Activated CD4-positive, alpha-beta T cell treated with anti-CD3 and anti-CD28 coated beads, Interleukin-2, Interleukin-6, amounts not matched to agents 100 ng/mL and 50 ng/mL, durations not matched to agents 16 hours and 8 hours (primary cell): ENCODE measurements at regions not wholly inside any gene's neighbourhood (a gene's known extent, or its start where the extent isn't known, plus 50 kb on each side); places are given as distances from the start of the nearest gene placed in this dataset.
"Not testable (repeated sequence)": the region's sequence is repeated elsewhere in the genome, so short reads cannot be mapped to it uniquely, and the experiment has no call there.

Experiments
- DNase-seq: peaks from one replicate; pipeline ENCODE4 v3.0.0-alpha.2; 2020

- no peak for DNase-seq
These were observed 115.1 kb downstream of the RTP5 start for GRCh38 chr2:241984658-241985057.

DNA sequence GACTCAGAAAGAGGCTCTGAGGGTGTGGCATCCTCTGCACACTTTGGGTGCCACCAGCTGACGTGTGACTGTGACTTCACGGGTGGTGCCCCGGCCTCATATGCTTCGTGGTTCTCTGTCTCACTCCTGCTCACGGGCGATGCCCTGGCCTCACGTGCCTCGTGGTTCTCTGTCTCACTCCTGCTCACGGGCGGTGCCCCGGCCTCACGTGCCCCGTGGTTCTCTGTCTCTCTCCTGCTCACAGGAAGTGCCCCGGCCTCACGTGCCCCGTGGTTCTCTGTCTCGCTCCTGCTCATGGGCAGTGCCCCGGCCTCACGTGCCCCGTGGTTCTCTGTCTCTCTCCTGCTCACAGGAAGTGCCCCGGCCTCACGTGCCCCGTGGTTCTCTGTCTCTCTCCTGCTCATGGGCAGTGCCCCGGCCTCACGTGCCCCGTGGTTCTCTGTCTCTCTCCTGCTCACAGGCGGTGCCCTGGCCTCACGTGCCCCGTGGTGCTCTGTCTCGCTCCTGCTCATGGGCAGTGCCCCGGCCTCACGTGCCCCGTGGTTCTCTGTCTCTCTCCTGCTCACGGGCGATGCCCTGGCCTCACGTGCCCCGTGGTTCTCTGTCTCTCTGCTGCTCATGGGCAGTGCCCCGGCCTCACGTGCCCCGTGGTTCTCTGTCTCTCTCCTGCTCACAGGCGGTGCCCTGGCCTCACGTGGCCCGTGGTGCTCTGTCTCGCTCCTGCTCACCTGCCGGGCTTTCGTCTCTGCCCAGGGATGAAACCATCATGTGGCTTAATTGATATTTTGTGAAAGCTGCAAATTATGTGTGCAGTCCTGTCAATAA lies 115.8 kb downstream of the RTP5 start:
- DNase-seq: not testable (repeated sequence)

DNA sequence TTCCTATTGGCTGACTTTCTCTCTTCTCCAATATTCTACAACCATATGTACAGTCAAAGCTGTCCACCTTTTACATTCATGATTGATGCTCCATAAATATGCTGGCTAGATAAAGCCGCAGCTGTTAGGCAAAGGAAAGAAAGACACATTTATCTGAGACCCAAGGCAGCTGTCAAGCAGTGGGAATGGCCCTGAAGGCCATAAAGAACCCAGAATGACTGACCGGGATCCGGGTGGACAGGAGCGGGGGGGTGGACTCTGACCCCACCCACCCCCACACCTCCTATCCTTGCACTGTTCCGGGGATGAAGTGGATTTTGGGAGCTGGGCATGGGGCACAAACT lies 116.4 kb downstream of the RTP5 start:
- no peak for DNase-seq

DNA sequence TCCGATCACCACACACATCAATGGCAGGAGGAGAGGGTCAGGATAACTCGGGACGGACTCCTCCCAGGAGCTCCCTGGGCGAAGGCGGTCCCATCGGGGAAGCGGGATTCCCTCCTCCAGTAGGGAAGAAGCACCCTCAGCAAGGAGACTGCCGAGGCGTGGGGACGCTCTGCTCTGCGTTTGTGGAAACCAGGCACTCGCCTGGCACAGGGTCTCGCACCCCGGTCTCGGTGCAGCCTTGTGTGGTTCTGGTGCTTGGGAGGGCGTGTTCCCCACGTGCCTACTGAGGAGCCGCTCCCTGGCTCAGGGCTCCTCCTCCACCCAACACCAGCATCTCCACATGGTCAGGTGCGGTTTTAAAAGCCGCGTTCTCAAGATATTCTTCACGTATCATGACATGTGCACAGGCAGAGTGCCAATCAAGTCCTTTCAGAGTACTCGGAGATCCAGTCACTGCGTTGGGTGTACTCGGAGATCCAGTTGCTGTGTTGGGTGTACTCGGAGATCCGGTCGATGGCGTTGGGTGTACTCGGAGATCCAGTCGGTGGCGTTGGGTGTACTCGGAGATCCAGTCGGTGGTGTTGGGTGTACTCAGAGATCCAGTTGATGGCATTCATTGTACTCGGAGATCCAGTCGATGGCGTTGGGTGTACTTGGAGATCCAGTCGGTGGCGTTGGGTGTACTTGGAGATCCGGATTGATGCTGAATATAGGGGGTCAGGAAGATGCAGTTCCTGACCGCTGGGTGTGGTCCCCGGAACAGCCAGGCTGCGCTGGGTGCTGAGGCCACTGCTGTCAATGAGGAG lies 117.5 kb downstream of the RTP5 start:
- no peak for DNase-seq

DNA sequence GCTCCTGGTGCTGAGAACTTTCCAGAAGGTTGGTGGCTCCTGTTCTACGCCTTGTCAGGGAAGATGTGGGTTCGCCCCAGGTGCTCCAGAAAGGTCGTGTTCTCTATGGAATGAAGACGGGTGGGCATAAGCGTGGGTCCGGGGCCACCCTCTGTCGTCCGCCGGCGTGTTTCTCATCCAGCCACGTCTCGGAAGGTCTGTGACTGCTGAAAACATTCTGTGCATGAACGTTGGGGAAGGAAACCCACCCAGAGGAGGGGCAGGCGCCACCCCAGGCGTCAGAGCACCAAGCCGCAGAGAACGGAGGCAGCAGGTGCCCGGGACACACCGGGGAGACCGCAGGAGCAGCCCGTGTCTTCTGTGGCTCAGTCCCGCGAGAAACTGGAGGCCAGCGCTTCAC lies 118.2 kb downstream of the RTP5 start:
- DNase-seq: no peak

DNA sequence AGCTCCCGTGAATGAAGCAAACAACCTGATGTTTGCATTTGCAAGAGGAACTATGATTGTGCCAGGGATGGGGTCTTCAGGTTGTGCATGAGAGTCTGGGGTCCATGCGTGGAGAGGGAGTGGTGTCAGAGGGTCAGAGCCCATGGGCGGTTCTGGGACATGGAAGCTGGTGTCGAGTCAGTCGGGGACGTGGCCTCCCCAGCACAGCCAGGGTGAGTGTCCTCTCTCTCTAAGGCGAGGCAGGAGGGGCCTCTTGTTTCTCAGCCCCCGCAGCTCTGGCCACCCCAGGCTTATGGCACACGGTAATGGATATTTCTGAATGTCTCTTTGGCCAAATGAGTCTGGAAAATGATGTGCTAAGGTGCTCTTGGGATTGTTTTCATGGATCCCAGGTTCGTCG lies 118.6 kb downstream of the RTP5 start:
- no peak for DNase-seq

DNA sequence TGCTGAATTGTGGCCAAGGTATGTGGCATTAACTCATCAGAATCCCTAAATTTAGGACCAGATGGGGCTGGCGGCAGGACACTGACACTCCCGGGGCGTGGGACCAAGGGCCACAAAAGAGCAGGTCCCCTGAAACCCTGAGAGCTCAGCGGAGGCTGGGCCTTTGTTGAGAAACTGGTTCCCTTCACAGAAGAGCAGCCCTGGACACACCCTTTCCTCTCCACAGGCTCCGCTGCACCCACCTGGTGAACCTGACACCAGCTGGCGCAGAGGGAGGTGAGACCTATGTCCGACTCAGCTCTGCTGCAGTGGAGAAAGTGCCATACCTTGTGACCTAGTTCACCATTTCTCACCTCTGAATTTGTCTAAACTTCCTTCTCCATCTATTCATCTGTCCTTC lies 119.5 kb downstream of the RTP5 start:
- no peak for DNase-seq

GRCh38 chr2:241990466-241990865 lies 120.9 kb downstream of the RTP5 start:
- DNase-seq: no peak

DNA sequence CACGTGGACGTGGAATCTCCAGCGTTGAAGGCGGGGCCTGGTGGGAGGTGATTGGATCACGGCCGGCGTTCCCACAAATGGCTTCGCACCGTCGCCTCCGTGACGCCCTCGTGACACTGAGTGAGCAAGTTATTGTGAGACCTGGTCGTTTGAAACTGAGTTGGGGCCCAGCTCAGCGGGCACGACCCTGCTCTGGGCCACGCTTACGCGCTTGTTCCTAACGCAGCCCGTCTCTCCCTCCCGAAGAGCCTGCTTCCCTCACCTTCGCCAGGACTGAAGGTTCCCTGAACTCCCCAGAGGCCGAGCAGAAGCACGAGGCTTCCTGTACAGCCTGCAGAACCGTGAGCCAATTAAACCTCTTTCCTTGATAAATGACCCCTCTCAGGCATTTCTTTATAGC lies 121.8 kb downstream of the RTP5 start:
- no peak for DNase-seq

DNA sequence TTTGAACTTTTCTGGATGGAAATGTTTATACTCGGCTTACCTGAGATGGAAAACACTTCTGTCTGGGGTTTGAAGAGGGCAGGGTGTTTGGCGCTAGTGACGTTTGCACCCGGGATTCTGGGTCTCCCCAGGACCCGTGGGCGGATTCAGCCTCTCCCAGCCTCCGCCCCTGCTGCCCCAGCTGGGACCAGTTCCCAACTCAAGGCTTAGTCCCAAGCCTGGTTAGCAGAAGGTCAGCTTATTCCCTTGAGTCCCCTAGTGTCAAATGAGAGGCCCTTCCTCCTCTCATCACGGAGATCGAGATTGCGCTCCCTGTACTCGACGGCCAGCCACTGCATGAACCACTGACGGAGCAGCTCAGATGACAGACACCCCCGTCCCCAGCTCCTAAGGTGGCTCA lies 123.2 kb downstream of the RTP5 start:
- no peak for DNase-seq

GRCh38 chr2:241993386-241994005 lies 124.0 kb downstream of the RTP5 start:
- no peak for DNase-seq

DNA sequence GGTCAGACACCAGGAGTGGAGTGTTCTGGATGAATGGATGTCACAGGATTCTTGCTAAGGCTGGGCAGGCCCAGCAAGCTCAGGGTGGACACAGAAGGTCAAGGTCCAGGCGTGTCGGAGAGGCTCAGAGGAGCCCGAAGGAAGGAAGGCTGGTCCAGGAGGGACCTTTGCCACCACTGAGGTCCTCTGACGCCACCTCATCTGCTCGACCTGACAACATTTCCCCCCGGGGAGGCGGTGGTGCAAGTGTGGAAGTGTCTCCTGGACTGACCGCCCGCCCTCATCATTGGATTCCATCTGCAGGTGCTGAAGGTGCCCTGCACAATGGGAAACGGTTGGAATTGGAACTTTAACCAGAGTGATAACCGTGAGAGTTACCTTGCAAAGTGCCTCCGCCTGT lies 124.6 kb downstream of the RTP5 start:
- DNase-seq: no peak

DNA sequence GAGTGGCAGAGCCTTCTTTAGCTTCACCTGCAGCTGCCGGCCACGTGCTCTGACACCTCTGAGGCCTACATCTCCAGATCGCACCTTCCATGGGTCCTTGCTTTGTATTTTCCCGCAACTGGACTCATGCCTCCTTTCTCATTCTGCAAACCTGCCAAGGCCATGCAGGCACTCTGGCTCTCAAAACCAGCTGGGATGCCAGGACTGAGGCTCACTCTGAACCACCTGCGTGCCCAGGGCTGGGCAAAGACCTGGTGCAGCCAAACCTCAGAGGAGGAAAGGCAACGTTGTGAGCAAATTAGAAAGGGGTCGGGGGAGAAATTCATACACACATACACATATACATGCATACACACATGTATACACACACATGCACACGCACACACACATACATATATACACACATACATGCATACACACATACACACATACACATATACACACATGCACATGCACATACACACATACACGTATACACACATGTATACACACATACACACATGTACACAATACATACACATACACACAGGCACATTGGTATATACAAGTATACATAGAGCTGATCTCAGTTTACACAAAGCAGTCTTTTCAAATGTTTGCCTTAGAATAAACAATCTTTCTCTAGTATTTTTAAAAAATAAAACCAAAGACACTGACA lies 125.2 kb downstream of the RTP5 start:
- no peak for DNase-seq

DNA sequence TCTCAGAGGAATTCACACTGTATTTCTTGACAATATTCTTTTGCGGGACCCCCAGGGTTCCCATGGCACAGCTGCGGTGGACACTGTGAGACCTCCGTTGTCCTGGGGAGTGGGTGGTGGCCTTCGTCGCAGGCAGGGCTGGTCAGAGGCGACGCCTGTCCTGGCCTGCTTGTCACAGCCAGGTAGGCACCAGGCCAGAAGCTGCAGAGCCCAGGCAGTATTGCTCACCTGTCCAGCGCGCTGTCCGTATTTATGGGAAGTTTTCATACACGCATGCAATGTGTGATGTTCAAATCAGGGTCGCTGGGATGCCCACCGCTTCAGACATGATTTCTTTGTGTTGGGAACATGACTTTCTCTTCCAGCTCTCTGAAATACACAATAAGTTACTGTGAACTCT lies 126.6 kb downstream of the RTP5 start:
- DNase-seq: no peak

- DNase-seq: no peak
These were observed 127.5 kb downstream of the RTP5 start for GRCh38 chr2:241997017-241997416.

- DNase-seq: no peak
These were observed 129.7 kb downstream of the RTP5 start for GRCh38 chr2:241999184-241999583.

DNA sequence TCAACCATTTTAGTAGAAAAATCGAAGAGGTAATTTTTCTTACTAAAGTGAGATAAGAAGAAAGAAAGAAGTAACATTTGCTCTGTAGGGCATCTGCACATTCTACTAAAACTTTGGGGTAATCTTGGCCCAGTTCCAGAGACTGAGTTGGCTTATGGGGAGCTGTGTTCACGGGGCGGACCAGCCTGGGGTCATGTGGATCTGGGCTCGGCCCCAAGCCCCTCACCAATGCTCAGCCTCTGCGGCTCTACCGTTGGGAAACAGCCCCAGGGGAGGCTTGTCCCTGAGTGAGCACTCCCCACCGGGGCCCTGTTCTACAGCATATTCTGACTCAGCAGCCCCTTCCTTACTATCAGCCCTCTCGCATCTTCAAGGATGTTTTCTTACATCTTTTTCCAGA lies 132.3 kb downstream of the RTP5 start:
- DNase-seq: no peak

GRCh38 chr2:242002944-242003343 lies 133.4 kb downstream of the RTP5 start:
- DNase-seq: no peak

DNA sequence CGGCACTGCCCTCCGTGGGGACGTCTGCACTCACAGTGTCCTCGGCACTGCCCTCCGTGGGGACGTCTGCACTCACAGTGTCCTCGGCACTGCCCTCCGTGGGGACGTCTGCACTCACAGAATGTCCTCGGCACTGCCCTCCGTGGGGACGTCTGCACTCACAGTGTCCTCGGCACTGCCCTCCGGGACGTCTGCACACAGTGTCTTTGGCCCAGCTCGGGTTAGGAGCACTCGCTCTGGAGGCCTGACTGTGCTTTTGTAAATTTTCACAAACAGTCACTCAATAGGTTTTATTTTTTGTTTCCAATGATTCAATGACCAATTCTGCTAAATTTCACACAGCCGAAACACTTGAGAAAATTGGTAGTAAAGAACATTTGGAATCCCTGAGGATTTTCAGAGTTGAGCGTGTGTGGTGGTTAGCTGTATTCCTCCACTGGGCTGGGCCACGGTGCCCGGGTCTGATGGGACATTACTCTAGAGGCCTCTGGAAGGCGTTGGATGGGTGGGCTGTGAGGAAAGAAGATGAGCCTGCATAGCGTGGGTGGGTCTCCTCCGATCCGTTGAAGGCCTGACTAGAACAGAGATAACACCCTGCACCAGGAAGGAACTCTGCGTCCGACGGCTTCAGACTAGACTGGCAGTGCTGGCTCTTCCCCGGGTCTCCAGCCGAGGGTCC lies 134.8 kb downstream of the RTP5 start:
- no peak for DNase-seq

DNA sequence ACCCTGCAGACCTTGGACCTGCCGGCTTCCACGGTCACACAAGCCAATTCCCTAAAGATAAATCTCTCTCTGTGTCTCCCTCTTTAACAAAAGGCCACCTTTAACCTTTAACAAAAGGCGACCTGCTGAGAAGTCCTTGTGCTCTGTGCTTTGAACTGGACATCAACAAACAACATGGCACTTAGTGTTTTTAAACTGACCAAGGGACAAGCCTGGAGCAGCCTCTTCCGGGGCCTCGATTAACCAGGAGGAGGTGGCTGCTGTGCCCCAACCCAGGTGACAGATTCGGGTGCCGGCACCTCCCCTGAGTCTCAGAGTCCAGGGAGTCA lies 135.3 kb downstream of the RTP5 start:
- no peak for DNase-seq

DNA sequence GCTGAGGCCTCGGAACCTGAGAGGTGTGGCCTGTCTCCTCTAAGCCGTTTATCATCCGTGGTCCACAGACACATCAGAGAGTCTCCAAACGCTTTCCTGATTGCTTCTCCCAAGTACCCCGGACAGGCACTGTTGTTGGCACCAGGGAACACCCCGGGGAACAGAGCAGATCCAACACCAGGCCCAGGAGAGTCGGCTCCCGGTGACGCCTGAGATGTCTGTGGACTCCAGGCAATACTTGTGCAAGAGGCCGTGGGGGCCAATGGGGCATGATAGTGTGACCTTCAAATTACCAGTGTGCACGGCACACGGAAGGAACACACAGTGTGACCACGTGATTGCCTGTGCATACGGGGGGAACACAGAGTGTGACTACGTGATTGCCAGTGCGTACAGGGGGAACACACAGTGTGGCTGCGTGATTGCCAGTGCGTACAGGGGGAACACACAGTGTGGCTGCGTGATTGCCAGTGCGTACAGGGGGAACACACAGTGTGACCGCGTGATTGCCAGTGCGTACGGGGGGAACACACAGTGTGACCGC lies 136.6 kb downstream of the RTP5 start:
- DNase-seq: not testable (repeated sequence)

GRCh38 chr2:242008908-242009307 lies 139.4 kb downstream of the RTP5 start:
- not testable (repeated sequence) for DNase-seq

- not testable (repeated sequence) for DNase-seq
These were observed 140.3 kb downstream of the RTP5 start for GRCh38 chr2:242009846-242010245.
